ENCODE measurements at regions not wholly inside any gene's neighbourhood (a gene's known extent, or its start where the extent isn't known, plus 50 kb on each side); places are given as distances from the start of the nearest gene placed in this dataset.

- Histone ChIP-seq H3K36me3 (ENCODE audit: insufficient read depth) (no peaks in the 10 kb centered on the region), H3K4me1 (ENCODE audit: insufficient read depth) (no peaks in the 10 kb centered on the region), H3K27me3 (ENCODE audit: insufficient read depth) (no peaks in the 10 kb centered on the region), H3K27ac (ENCODE audit: low read depth) (no peak overlapping the region), H2AFZ (no peak overlapping the region), H3K79me2 (replicated peaks; ENCODE audit: insufficient read depth) (no peaks in the 10 kb centered on the region), H3K9me2 (ENCODE audit: insufficient read depth) (peaks cover 11% of the 10 kb centered on the region; the same call in 1 of the 2 replicates), H3K4me2 (no peak overlapping the region), H3K4me3 (no peak overlapping the region), H3F3A (replicated peaks; ENCODE audit: low read depth) (no peaks in the 10 kb centered on the region), H4K20me1 (replicated peaks; ENCODE audit: insufficient read depth) (no peaks in the 10 kb centered on the region)
- Mint-ChIP-seq H3K27me3 (ENCODE audit: insufficient read depth, low read depth, poor library complexity) (peaks cover 3% of the 10 kb centered on the region), H3K27ac (no peak overlapping the region), H3K9me3 (peaks cover 39% of the 10 kb centered on the region), H3K4me3 (no peak overlapping the region), H3K4me1 (peaks cover 10% of the 10 kb centered on the region; the same call in 2 of the 3 replicates), H3K36me3 (ENCODE audit: low read depth) (peaks cover 38% of the 10 kb centered on the region)
- ATAC-seq, result no peak
- no peak for DNase-seq (ENCODE audit: low spot score)
- TF ChIP-seq ZNF462 (CRISPR knock-in tag; IDR thresholded peaks at IDR 0.05), result no peak
- no peak for TF ChIP-seq CTCF (conservative IDR thresholded peaks at IDR 0.05; ENCODE audit: low read depth in 2 of 2)
- no peak for TF ChIP-seq ZNF331 (CRISPR knock-in tag; IDR thresholded peaks at IDR 0.05; ENCODE audit: low read depth)
- no peak for TF ChIP-seq CREB1 (CRISPR knock-in tag; IDR thresholded peaks at IDR 0.05; ENCODE audit: low read depth)
- no peak for TF ChIP-seq EZH2 (IDR thresholded peaks at IDR 0.05; ENCODE audit: low read depth, unreplicated experiment)
- TF ChIP-seq REST (IDR thresholded peaks at IDR 0.05; ENCODE audit: unreplicated experiment), result no peak
- TF ChIP-seq STAT1 (IDR thresholded peaks at IDR 0.05; ENCODE audit: unreplicated experiment), result no peak
- no peak for TF ChIP-seq EZH2phosphoT487 (IDR thresholded peaks at IDR 0.05; ENCODE audit: unreplicated experiment)
- no peak for TF ChIP-seq POLR2AphosphoS5 (IDR thresholded peaks at IDR 0.05; ENCODE audit: low read depth)
- no peak for TF ChIP-seq JUNB (IDR thresholded peaks at IDR 0.05; ENCODE audit: unreplicated experiment)
- no peak for TF ChIP-seq NANOG (IDR thresholded peaks at IDR 0.05; ENCODE audit: borderline replicate concordance)
- no peak for TF ChIP-seq ZNF114 (CRISPR knock-in tag; IDR thresholded peaks at IDR 0.05)
These were observed 381.7 kb downstream of the NUP35 start for GRCh38 chr2:183505911-183506310.

All from GM23338 (cell line).